T-helper 1 cell (primary cell): ENCODE measurements at regions not wholly inside any gene's neighbourhood (a gene's known extent, or its start where the extent isn't known, plus 50 kb on each side); places are given as distances from the start of the nearest gene placed in this dataset.
"Not testable (repeated sequence)": the region's sequence is repeated elsewhere in the genome, so short reads cannot be mapped to it uniquely, and the experiment has no call there.

Experiments used
- DNase-seq, 5 donors: peaks; one replicate each; pipeline ENCODE4 v3.0.0-alpha.2; 2012 to 2020

- DNase-seq: no peak
These were observed 122.0 kb downstream of the SKIDA1 start for GRCh38 chr10:21403256-21404015.

- no peak for DNase-seq
These were observed 122.8 kb downstream of the SKIDA1 start for GRCh38 chr10:21402606-21403083.

- no peak for DNase-seq
These were observed 124.3 kb downstream of the SKIDA1 start for GRCh38 chr10:21401196-21401595.

GRCh38 chr10:21399392-21400035, 126.0 kb downstream of the SKIDA1 start:
- DNase-seq: no peak

- no peak for DNase-seq
These were observed 126.8 kb downstream of the SKIDA1 start for GRCh38 chr10:21398563-21399231.

DNA sequence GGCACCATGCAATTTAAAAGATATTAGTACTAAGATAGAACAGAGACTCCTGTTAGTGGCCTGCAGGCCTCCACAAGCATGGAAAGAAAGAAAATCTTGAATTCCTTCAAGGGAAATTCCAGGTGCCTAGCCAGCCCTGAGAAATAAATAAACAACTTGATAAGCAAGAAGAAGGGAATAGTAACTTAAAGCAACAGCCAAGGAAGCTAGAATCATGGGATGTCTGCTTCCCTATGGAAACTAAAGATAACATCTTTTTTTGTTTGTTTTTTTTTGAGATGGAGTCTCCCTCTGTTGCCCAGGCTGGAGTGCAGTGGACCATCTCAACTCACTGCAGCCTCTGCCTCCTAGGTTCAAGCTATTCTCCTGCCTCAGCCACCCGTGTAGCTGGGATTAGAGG, 128.6 kb downstream of the SKIDA1 start:
- DNase-seq: no peak

- no peak for DNase-seq
These were observed 131.6 kb downstream of the SKIDA1 start for GRCh38 chr10:21393931-21394330.

DNA sequence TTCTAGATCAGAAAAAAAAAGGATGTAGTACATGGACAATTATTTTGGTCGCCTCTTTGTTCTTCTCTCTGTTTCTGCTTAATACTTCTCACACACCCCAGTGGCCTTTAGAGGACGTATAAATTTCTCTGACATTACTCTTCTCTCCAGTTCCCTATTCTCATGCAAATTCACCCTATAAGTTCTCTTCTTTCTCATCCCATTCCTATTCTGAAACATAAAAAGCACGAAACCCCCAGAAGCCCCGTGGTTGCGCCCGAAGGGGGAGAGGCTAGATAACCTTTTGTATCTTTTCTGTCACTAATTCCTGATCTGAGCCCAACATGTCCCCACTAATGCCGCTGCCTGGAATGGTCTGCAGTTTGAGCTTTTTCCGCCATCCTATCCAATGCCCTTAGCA, 136.9 kb downstream of the SKIDA1 start:
- no peak for DNase-seq

DNA sequence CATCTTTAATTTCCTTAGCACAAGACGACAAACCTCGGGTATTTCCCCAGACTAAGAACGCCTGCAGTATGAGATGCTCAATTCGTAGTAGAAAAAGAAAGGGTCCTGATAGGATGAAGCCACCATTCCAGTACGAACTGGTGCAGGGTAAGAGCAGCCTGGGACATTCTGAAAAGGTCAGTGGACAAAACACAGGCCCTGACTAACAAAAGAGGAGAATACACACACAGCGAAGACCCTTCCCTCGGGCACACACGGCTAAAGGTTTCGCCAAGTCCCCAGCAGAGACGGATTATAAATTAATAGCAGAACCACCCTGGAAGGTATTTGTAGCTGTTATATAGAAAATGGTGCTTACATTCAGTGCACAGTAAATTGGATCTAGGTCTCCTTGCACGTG, 137.6 kb downstream of the SKIDA1 start:
- no peak for DNase-seq

DNA sequence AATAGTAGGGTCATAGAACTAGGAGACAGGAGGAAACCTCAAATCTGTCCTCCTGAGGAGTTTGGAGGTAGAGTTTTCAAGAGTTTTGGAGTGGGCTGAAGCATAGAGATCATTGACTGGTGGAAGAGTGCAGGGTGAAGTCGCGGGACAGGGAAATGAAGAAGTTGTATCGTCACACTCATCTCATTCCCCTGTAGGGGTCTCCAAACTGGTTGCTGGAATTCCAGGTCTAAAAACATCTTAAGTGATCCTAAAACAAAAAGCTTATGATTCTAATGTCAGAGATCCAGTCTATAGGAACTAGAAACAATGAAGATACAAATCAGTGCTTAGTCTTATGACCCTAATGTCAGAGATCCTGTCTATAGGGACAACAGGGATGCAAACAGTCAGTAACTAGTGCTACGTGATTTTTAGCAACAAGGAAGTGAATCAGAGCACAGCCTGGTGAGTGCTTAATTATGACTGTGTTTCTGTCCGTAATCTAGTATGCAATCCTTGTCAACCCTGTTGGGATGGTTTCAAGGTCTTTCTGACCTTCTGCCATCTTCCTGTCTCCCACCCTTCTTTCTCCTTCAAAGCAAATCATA, 139.4 kb downstream of the SKIDA1 start:
- DNase-seq: no peak

DNA sequence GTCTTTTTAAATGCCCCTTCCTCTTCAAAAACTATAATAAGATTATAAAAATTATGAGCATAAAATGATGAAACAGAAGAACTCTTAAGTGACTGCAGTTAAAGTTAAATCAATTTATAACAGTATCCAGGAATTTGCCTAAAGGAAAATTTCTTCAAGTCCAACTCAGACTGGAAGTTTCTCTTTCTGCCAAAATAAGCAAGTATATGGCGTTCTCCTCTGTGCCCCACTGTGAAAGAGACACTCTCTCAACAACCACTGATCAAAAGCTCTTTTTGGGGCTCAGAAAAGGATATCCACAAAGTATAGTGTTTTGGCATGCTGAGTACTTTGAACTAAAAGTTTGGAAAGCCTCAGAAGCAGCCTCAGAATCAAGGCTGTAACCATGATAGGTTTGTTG, 139.9 kb downstream of the SKIDA1 start:
- no peak for DNase-seq

DNA sequence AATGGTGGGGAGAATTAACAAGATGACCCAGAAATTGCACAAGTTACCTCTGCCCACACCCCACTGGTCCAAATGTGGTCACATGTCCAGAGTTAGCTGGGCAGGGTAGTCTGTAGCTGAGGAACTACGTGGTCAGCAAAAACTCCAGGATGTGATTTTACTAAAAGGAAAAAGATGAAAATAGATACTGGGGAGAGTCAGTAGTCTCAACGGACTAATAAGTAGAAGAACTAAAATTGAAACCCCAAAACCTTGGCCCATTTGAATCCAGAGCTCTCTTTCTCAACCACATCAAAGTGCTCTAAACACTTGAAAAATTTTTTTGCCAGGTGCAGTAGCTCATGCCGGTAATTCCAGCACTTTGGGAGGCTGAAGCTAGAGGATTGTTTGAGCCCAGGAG, 146.3 kb downstream of the SKIDA1 start:
- no peak for DNase-seq

- not testable (repeated sequence) for DNase-seq
These were observed 150.2 kb downstream of the SKIDA1 start for GRCh38 chr10:21375274-21375673.

GRCh38 chr10:21373881-21374280, 151.6 kb downstream of the SKIDA1 start:
- DNase-seq: not testable (repeated sequence)

GRCh38 chr10:21372651-21373410, 152.7 kb downstream of the SKIDA1 start:
- DNase-seq: peak in 2 of 5 donors; percentile 8 to 24

DNA sequence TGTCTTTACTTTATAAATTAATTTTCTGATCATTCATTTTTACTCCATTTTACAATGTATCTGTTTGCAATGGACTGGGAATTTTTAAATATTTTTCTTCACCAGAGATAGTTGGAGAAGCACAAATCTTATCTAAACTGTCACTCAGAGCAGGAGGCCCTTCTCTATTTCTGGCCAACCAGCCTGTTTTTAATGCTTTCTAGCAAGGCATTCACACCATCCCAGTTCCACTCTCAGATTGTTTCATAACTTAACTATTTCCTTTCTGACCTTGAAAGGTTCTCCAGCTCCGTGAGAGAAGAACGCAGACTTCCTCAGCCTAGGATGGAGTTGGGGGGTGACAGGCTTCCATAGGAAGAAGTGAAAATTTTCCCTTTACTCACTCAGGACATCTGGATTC, 155.8 kb downstream of the SKIDA1 start:
- DNase-seq: no peak

GRCh38 chr10:21368728-21369425, 156.6 kb downstream of the SKIDA1 start:
- no peak for DNase-seq

GRCh38 chr10:21368022-21368582, 157.4 kb downstream of the SKIDA1 start:
- DNase-seq: no peak

DNA sequence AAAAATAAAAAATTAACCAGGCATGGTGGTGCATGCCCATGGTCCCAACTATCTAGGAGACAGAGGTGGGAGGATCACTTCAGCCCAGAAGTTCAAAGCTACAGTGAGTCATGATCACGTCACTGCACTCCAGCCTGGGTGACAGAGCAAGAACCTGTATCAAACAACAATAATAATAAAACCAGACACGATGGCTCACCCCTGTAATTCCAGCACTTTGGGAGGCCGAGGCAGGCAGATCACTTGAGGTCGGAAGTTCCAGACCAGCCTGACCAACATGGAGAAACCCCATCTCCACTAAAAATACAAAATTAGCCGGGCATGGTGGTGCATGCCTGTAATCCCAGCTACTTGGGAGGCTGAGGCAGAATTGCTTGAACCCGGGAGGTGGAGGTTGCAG, 159.4 kb downstream of the SKIDA1 start:
- DNase-seq: not testable (repeated sequence)

DNA sequence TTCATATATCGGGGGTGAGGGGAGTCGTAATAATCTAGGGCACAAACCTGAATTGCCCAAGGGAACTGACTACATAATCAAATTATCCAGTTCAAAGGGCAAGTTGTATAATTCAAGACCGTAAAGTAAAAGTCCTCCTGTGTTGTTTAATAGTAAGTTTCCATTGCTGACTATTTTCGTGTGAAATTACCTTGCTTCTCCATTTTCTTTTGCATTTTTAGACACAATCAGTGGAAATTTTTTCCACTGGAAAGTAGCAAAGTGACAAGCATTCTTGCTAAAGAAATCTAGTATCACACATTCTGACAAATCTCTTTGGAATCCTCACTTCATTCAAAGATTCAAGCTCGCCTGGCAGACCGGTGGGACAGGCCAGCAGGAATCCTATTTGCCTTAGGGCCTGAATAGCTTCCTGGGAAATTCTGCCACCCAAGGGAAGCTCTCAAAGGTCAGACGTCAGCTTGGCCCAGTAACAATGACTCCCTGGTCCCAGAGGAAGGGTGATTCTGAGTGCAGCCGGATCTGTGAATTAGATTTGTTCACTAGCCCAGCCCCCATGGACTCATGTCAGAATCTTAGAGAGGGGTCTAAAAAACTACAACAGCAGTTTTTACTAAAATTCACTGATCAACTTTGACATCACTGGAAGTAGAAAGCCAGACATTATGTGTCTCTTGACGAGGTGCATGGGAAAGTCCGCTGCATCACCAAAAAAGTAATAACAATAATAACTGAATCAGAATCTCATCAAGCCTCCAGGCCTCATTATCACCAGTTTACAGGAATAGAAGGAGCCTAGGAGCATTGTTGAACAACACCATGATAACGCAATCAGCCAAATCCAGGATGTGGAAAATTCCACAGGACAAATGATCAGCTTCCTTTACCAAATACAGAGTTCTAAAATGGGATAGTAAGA, 161.0 kb downstream of the SKIDA1 start:
- no peak for DNase-seq

DNA sequence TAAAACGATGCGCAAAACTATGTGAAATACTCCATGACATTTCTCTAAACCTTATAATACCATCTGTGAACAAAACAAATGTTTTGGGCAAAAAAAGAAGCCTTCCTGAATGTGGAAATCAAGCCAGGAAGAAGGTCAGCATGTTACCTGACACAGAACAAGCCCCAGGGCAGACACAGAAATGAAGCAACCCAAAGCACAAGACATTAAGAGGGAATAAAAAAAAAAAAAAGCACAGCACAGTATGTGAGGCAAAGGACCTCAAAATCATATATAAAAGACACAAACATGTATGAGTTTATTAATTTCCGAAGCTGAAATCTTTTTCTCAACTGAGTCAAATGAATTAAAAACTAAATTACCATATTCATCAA, 161.8 kb downstream of the SKIDA1 start:
- DNase-seq: no peak
